ENCODE measurements at regions not wholly inside any gene's neighbourhood (a gene's known extent, or its start where the extent isn't known, plus 50 kb on each side); places are given as distances from the start of the nearest gene placed in this dataset.
"Not testable (repeated sequence)": the region's sequence is repeated elsewhere in the genome, so short reads cannot be mapped to it uniquely, and the experiment has no call there.

- ATAC-seq; intact Hi-C loops (cut with DNase I); DNase-seq (ENCODE audit: low spot score): not testable (repeated sequence)
Measured at GRCh38 chr2:193170981-193171380, 976.2 kb upstream of the TMEFF2 start.

GRCh38 chr2:193156480-193156879 is 961.7 kb upstream of the TMEFF2 start:
- no peak for DNase-seq (ENCODE audit: low spot score)
- intact Hi-C loops (cut with DNase I): no loop called here
- ATAC-seq: no peak

GRCh38 chr2:193154076-193154475 is 959.3 kb upstream of the TMEFF2 start:
- ATAC-seq: no peak
- DNase-seq (ENCODE audit: low spot score): no peak
- intact Hi-C loops (cut with DNase I): no loop called here

- DNase-seq (ENCODE audit: low spot score): no peak
- no peak for ATAC-seq
Measured at GRCh38 chr2:193153576-193153975, 958.8 kb upstream of the TMEFF2 start.

GRCh38 chr2:193142467-193142866 is 947.7 kb upstream of the TMEFF2 start:
- DNase-seq (ENCODE audit: low spot score); ATAC-seq; intact Hi-C loops (cut with DNase I): not testable (repeated sequence)

More at GRCh38 chr2:193153576-193153975, 958.8 kb upstream of the TMEFF2 start:
- intact Hi-C loops (cut with DNase I): no loop called here

- no peak for DNase-seq (ENCODE audit: low spot score)
- intact Hi-C loops (cut with DNase I): no loop called here
- no peak for ATAC-seq
Measured at GRCh38 chr2:193141998-193142397, 947.3 kb upstream of the TMEFF2 start.

GRCh38 chr2:193140895-193141294 is 946.2 kb upstream of the TMEFF2 start:
- intact Hi-C loops (cut with DNase I); DNase-seq (ENCODE audit: low spot score); ATAC-seq: not testable (repeated sequence)

GRCh38 chr2:193124815-193125214 is 930.1 kb upstream of the TMEFF2 start:
- ATAC-seq (no peak), DNase-seq (ENCODE audit: low spot score) (no peak)
- intact Hi-C loops (cut with DNase I): no loop called here

GRCh38 chr2:193114827-193115226 is 920.1 kb upstream of the TMEFF2 start:
- ATAC-seq (no peak), DNase-seq (ENCODE audit: low spot score) (no peak)
- intact Hi-C loops (cut with DNase I): no loop called here

- intact Hi-C loops (cut with DNase I): no loop called here
- ATAC-seq: no peak
Measured at GRCh38 chr2:193112986-193113385, 918.3 kb upstream of the TMEFF2 start.

GRCh38 chr2:193103064-193103463 is 908.3 kb upstream of the TMEFF2 start:
- no peak for ATAC-seq
- intact Hi-C loops (cut with DNase I): no loop called here
- no peak for DNase-seq (ENCODE audit: low spot score)

More at GRCh38 chr2:193112986-193113385, 918.3 kb upstream of the TMEFF2 start:
- DNase-seq (ENCODE audit: low spot score): no peak

GRCh38 chr2:193101591-193101990 is 906.9 kb upstream of the TMEFF2 start:
- DNase-seq (ENCODE audit: low spot score) (no peak), ATAC-seq (no peak)
- intact Hi-C loops (cut with DNase I): no loop called here

- DNase-seq (ENCODE audit: low spot score) (no peak), ATAC-seq (no peak)
- intact Hi-C loops (cut with DNase I): no loop called here
Measured at GRCh38 chr2:193088026-193088425, 893.3 kb upstream of the TMEFF2 start.

GRCh38 chr2:193076995-193077394 is 882.3 kb upstream of the TMEFF2 start:
- intact Hi-C loops (cut with DNase I): no loop called here
- ATAC-seq (no peak), DNase-seq (ENCODE audit: low spot score) (no peak)

GRCh38 chr2:193074933-193075332 is 880.2 kb upstream of the TMEFF2 start:
- ATAC-seq: no peak
- intact Hi-C loops (cut with DNase I): no loop called here
- DNase-seq (ENCODE audit: low spot score): no peak

- ATAC-seq: no peak
- intact Hi-C loops (cut with DNase I): no loop called here
- no peak for DNase-seq (ENCODE audit: low spot score)
Measured at GRCh38 chr2:193072647-193073046, 877.9 kb upstream of the TMEFF2 start.

- intact Hi-C loops (cut with DNase I); ATAC-seq; DNase-seq (ENCODE audit: low spot score): not testable (repeated sequence)
Measured at GRCh38 chr2:193025556-193025955, 830.8 kb upstream of the TMEFF2 start.

- ATAC-seq: no peak
- intact Hi-C loops (cut with DNase I): no loop called here
- no peak for DNase-seq (ENCODE audit: low spot score)
Measured at GRCh38 chr2:193024791-193025190, 830.1 kb upstream of the TMEFF2 start.

- no peak for ATAC-seq
- intact Hi-C loops (cut with DNase I): no loop called here
Measured at GRCh38 chr2:193011870-193012269, 817.1 kb upstream of the TMEFF2 start.

GRCh38 chr2:192993059-192993458 is 798.3 kb upstream of the TMEFF2 start:
- DNase-seq (ENCODE audit: low spot score): no peak
- no peak for ATAC-seq
- intact Hi-C loops (cut with DNase I): loop anchor here (2.0 kb wide), 1 partner anchor 38 kb away; no protein-coding TSS in a partner anchor

More at GRCh38 chr2:193011870-193012269, 817.1 kb upstream of the TMEFF2 start:
- no peak for DNase-seq (ENCODE audit: low spot score)

GRCh38 chr2:192983173-192983572 is 788.4 kb upstream of the TMEFF2 start:
- ATAC-seq (no peak), DNase-seq (ENCODE audit: low spot score) (no peak)
- intact Hi-C loops (cut with DNase I): no loop called here
